ENCODE measurements at regions not wholly inside any gene's neighbourhood (a gene's known extent, or its start where the extent isn't known, plus 50 kb on each side); places are given as distances from the start of the nearest gene placed in this dataset.

- Mint-ChIP-seq H3K4me1 (no peaks in the 10 kb centered on the region), H3K36me3 (no peaks in the 10 kb centered on the region), H3K4me3 (no peak overlapping the region), H3K27me3 (no peaks in the 10 kb centered on the region), H3K9me3 (peaks cover 3 to 37% (median 6%) of the 10 kb centered on the region in 5 donors), H3K27ac (peak overlapping the region in 1 of 8 donors; percentile 26)
- H3K36me3 ChIP-seq (ENCODE audit: insufficient read depth, low read length): no peaks in the 10 kb centered on the region
- H3K27me3 ChIP-seq (ENCODE audit: insufficient read depth, low read length, poor library complexity, severe bottlenecking): no peaks in the 10 kb centered on the region
- H3K27ac ChIP-seq (ENCODE audit: low read depth, low read length): no peak overlapping the region
- no peak overlapping the region for H3K4me3 ChIP-seq (ENCODE audit: low read length)
- ChIA-PET POLR2A (no interaction called here), CTCF (no interaction called here)
- H3K9me3 ChIP-seq (ENCODE audit: low read length): no peaks in the 10 kb centered on the region
- no peak for DNase-seq
- H3K4me1 ChIP-seq (ENCODE audit: insufficient read depth, low read length): no peaks in the 10 kb centered on the region
Observed at GRCh38 chr4:59855630-59856352, 1344.3 kb upstream of the ADGRL3 start.

DNA sequence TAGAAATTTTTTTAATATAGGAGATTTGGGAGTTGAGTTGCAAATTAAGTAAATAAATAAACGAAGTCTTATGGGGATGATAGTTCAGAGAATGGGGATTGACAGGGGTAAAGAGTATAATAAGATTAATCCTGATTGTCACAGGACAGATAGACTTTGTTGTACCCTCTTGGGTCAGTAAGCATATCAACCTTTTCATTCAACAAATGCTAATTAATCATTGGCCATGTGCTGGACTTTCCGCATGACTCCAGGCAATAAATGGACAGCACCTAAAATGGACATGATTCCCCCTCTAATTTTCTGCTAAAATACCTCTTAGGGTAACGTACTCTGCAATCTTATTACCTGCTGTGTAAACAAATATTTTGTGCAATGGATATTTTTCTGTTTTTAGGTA lies 1331.1 kb upstream of the ADGRL3 start:
- Mint-ChIP-seq H3K9me3 (peaks cover 3 to 46% (median 9%) of the 10 kb centered on the region in 5 donors), H3K4me3 (no peak overlapping the region), H3K36me3 (no peaks in the 10 kb centered on the region), H3K27ac (no peak overlapping the region), H3K27me3 (peaks cover 0 to 1% of the 10 kb centered on the region in 2 donors), H3K4me1 (no peaks in the 10 kb centered on the region)
- Histone ChIP-seq H3K27ac (ENCODE audit: low read depth, low read length) (no peak overlapping the region), H3K36me3 (ENCODE audit: insufficient read depth, low read length) (no peaks in the 10 kb centered on the region), H3K9me3 (ENCODE audit: low read length) (no peaks in the 10 kb centered on the region), H3K4me1 (ENCODE audit: insufficient read depth, low read length) (no peaks in the 10 kb centered on the region), H3K4me3 (ENCODE audit: low read length) (no peak overlapping the region), H3K27me3 (ENCODE audit: insufficient read depth, low read length, poor library complexity, severe bottlenecking) (no peaks in the 10 kb centered on the region)
- DNase-seq: no peak
- ChIA-PET POLR2A (no interaction called here), CTCF (no interaction called here)

GRCh38 chr4:59869559-59869958 lies 1330.6 kb upstream of the ADGRL3 start:
- Mint-ChIP-seq H3K9me3 (peaks cover 3 to 46% (median 9%) of the 10 kb centered on the region in 5 donors), H3K4me3 (no peak overlapping the region), H3K27ac (no peak overlapping the region), H3K36me3 (no peaks in the 10 kb centered on the region), H3K4me1 (no peaks in the 10 kb centered on the region), H3K27me3 (peaks cover 0 to 1% of the 10 kb centered on the region in 2 donors)
- Histone ChIP-seq H3K4me3 (ENCODE audit: low read length) (no peak overlapping the region), H3K27ac (ENCODE audit: low read depth, low read length) (no peak overlapping the region), H3K36me3 (ENCODE audit: insufficient read depth, low read length) (no peaks in the 10 kb centered on the region), H3K27me3 (ENCODE audit: insufficient read depth, low read length, poor library complexity, severe bottlenecking) (no peaks in the 10 kb centered on the region), H3K4me1 (ENCODE audit: insufficient read depth, low read length) (no peaks in the 10 kb centered on the region), H3K9me3 (ENCODE audit: low read length) (no peaks in the 10 kb centered on the region)
- ChIA-PET CTCF (no interaction called here), POLR2A (no interaction called here)
- no peak for DNase-seq

GRCh38 chr4:59881632-59882031 lies 1318.5 kb upstream of the ADGRL3 start:
- no peak for DNase-seq
- no peaks in the 10 kb centered on the region for H3K36me3 ChIP-seq (ENCODE audit: insufficient read depth, low read length)
- no peaks in the 10 kb centered on the region for H3K9me3 ChIP-seq (ENCODE audit: low read length)
- no peak overlapping the region for H3K27ac ChIP-seq (ENCODE audit: low read depth, low read length)
- no peak overlapping the region for H3K27ac Mint-ChIP-seq
- H3K4me1 ChIP-seq (ENCODE audit: insufficient read depth, low read length): no peaks in the 10 kb centered on the region
- H3K4me3 Mint-ChIP-seq: no peak overlapping the region
- H3K27me3 Mint-ChIP-seq: no peaks in the 10 kb centered on the region
- H3K27me3 ChIP-seq (ENCODE audit: insufficient read depth, low read length, poor library complexity, severe bottlenecking): no peaks in the 10 kb centered on the region
- no peaks in the 10 kb centered on the region for H3K4me1 Mint-ChIP-seq
- no peaks in the 10 kb centered on the region for H3K36me3 Mint-ChIP-seq
- H3K9me3 Mint-ChIP-seq: peaks cover 3 to 18% (median 8%) of the 10 kb centered on the region in 5 donors
- ChIA-PET CTCF (no interaction called here), POLR2A (no interaction called here)
- H3K4me3 ChIP-seq (ENCODE audit: low read length): no peak overlapping the region

GRCh38 chr4:59904331-59904730 lies 1295.8 kb upstream of the ADGRL3 start:
- CTCF ChIA-PET: no interaction called here
- H3K36me3 Mint-ChIP-seq: no peaks in the 10 kb centered on the region
- H3K4me3 ChIP-seq (ENCODE audit: low read length): no peak overlapping the region
- no peak overlapping the region for H3K27ac Mint-ChIP-seq
- no peaks in the 10 kb centered on the region for H3K27me3 Mint-ChIP-seq
- no peak overlapping the region for H3K4me3 Mint-ChIP-seq
- DNase-seq: no peak
- H3K27me3 ChIP-seq (ENCODE audit: insufficient read depth, low read length, poor library complexity, severe bottlenecking): no peaks in the 10 kb centered on the region
- H3K4me1 Mint-ChIP-seq: no peaks in the 10 kb centered on the region
- H3K9me3 Mint-ChIP-seq: peaks cover 2 to 39% (median 11%) of the 10 kb centered on the region in 5 donors
- POLR2A ChIA-PET: no interaction called here
- no peaks in the 10 kb centered on the region for H3K4me1 ChIP-seq (ENCODE audit: insufficient read depth, low read length)
- no peak overlapping the region for H3K27ac ChIP-seq (ENCODE audit: low read depth, low read length)
- no peaks in the 10 kb centered on the region for H3K36me3 ChIP-seq (ENCODE audit: insufficient read depth, low read length)
- H3K9me3 ChIP-seq (ENCODE audit: low read length): no peaks in the 10 kb centered on the region

DNA sequence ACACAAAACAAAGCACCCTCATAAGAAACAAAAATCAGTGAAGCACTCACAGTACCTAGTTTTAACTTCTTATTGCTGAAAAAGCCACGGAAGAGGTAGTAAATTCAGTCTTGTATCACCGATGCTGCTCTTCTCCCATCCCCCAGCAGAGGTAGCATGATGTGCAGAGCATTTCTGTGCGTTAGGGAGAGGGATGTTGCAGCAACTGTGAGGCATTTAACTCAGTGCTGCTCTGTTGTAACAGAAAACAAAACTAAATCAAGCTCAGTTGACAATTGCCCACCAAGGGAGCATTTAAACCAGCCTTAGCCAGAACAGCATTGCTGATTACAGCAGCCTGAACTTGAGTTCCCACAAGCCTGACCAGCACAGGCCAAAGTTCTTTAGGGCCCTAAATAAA lies 1279.7 kb upstream of the ADGRL3 start:
- no peak for DNase-seq
- Histone ChIP-seq H3K9me3 (ENCODE audit: low read length) (no peaks in the 10 kb centered on the region), H3K27me3 (ENCODE audit: insufficient read depth, low read length, poor library complexity, severe bottlenecking) (no peaks in the 10 kb centered on the region), H3K4me3 (ENCODE audit: low read length) (no peak overlapping the region), H3K36me3 (ENCODE audit: insufficient read depth, low read length) (no peaks in the 10 kb centered on the region), H3K27ac (ENCODE audit: low read depth, low read length) (no peak overlapping the region), H3K4me1 (ENCODE audit: insufficient read depth, low read length) (no peaks in the 10 kb centered on the region)
- Mint-ChIP-seq H3K27ac (no peak overlapping the region), H3K27me3 (no peaks in the 10 kb centered on the region), H3K9me3 (peaks cover 13 to 27% (median 16%) of the 10 kb centered on the region in 5 donors), H3K4me1 (no peaks in the 10 kb centered on the region), H3K36me3 (no peaks in the 10 kb centered on the region), H3K4me3 (no peak overlapping the region)
- ChIA-PET CTCF (no interaction called here), POLR2A (no interaction called here)

- ChIA-PET CTCF (no interaction called here), POLR2A (no interaction called here)
- DNase-seq: no peak
- Mint-ChIP-seq H3K27ac (no peak overlapping the region), H3K4me1 (no peaks in the 10 kb centered on the region), H3K9me3 (peaks cover 20 to 45% (median 27%) of the 10 kb centered on the region in 5 donors), H3K27me3 (no peaks in the 10 kb centered on the region), H3K36me3 (no peaks in the 10 kb centered on the region), H3K4me3 (no peak overlapping the region)
- Histone ChIP-seq H3K27me3 (ENCODE audit: insufficient read depth, low read length, poor library complexity, severe bottlenecking) (no peaks in the 10 kb centered on the region), H3K9me3 (ENCODE audit: low read length) (no peaks in the 10 kb centered on the region), H3K27ac (ENCODE audit: low read depth, low read length) (no peak overlapping the region), H3K36me3 (ENCODE audit: insufficient read depth, low read length) (no peaks in the 10 kb centered on the region), H3K4me3 (ENCODE audit: low read length) (no peak overlapping the region), H3K4me1 (ENCODE audit: insufficient read depth, low read length) (no peaks in the 10 kb centered on the region)
Observed at GRCh38 chr4:59925290-59925689, 1274.8 kb upstream of the ADGRL3 start.

GRCh38 chr4:59936566-59936965 lies 1263.6 kb upstream of the ADGRL3 start:
- no peak overlapping the region for H3K27ac ChIP-seq (ENCODE audit: low read depth, low read length)
- no peaks in the 10 kb centered on the region for H3K27me3 Mint-ChIP-seq
- no peak overlapping the region for H3K27ac Mint-ChIP-seq
- CTCF ChIA-PET: no interaction called here
- peaks cover 1 to 33% (median 11%) of the 10 kb centered on the region in 5 donors for H3K9me3 Mint-ChIP-seq
- H3K36me3 ChIP-seq (ENCODE audit: insufficient read depth, low read length): no peaks in the 10 kb centered on the region
- no peak overlapping the region for H3K4me3 ChIP-seq (ENCODE audit: low read length)
- H3K4me3 Mint-ChIP-seq: no peak overlapping the region
- POLR2A ChIA-PET: no interaction called here
- no peaks in the 10 kb centered on the region for H3K4me1 ChIP-seq (ENCODE audit: insufficient read depth, low read length)
- no peaks in the 10 kb centered on the region for H3K36me3 Mint-ChIP-seq
- no peaks in the 10 kb centered on the region for H3K4me1 Mint-ChIP-seq
- H3K9me3 ChIP-seq (ENCODE audit: low read length): no peaks in the 10 kb centered on the region
- H3K27me3 ChIP-seq (ENCODE audit: insufficient read depth, low read length, poor library complexity, severe bottlenecking): no peaks in the 10 kb centered on the region
- DNase-seq: no peak

DNA sequence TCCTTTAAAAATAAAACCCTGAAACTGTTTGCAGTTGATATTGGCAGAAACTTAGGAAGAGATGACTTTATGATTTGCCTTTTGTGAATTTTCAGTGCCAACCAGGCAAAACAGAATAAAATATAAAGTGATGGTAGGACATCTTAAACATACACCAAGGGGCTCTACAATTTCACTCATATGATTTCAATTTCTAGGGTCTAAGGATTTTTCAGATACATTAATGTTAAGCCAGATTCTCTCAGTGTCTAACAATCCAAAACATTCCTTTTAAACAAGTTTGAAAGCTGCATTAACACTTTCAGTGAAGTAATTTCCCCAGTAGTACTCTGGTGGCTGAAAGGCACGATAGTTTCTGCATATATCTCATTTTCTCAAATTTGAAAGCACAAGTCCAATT lies 1262.0 kb upstream of the ADGRL3 start:
- Histone ChIP-seq H3K27ac (ENCODE audit: low read depth, low read length) (no peak overlapping the region), H3K36me3 (ENCODE audit: insufficient read depth, low read length) (no peaks in the 10 kb centered on the region), H3K27me3 (ENCODE audit: insufficient read depth, low read length, poor library complexity, severe bottlenecking) (no peaks in the 10 kb centered on the region), H3K9me3 (ENCODE audit: low read length) (no peaks in the 10 kb centered on the region), H3K4me3 (ENCODE audit: low read length) (no peak overlapping the region), H3K4me1 (ENCODE audit: insufficient read depth, low read length) (no peaks in the 10 kb centered on the region)
- ChIA-PET POLR2A (no interaction called here), CTCF (no interaction called here)
- Mint-ChIP-seq H3K27me3 (no peaks in the 10 kb centered on the region), H3K4me3 (no peak overlapping the region), H3K27ac (no peak overlapping the region), H3K4me1 (no peaks in the 10 kb centered on the region), H3K36me3 (no peaks in the 10 kb centered on the region), H3K9me3 (peaks cover 3 to 33% (median 7%) of the 10 kb centered on the region in 5 donors)
- no peak for DNase-seq

Data from CD8-positive, alpha-beta memory T cell (primary cell).